Prostate gland (tissue), 2 donors: ENCODE measurements at regions not wholly inside any gene's neighbourhood (a gene's known extent, or its start where the extent isn't known, plus 50 kb on each side); places are given as distances from the start of the nearest gene placed in this dataset.

Source experiments
- DNase-seq: peaks from one replicate; pipeline ENCODE4 v3.0.0-alpha.2; 2019; ENCODE audit warnings: low spot score
- H3K27ac ChIP-seq, 2 donors: fragments of 200-600 bp; sonication (generic); 2 replicates each; pipeline ENCODE4 v1.5.1; 2017 to 2019
- H3K27me3 ChIP-seq: fragments of 200-600 bp; sonication (generic); replicated peaks from 2 replicates; pipeline ENCODE4 v1.5.1; 2019; ENCODE audit not compliant: insufficient read depth
- H3K36me3 ChIP-seq, 2 donors: fragments of 200-600 bp; sonication (generic); 1 replicate in 1 of 2; 2 replicates in 1 of 2; pipeline versions ENCODE4 v1.5.1 to v1.8.1; 2017 to 2019
- H3K4me1 ChIP-seq: fragments of 200-600 bp; sonication (generic); replicated peaks from 2 replicates; pipeline ENCODE4 v1.5.1; 2019
- H3K4me3 ChIP-seq, 2 donors: fragments of 200-600 bp; sonication (generic); 2 replicates each; pipeline ENCODE4 v1.5.1; 2017 to 2019
- H3K9me3 ChIP-seq: fragments of 200-600 bp; sonication (generic); 2 replicates; pipeline ENCODE4 v1.5.1; 2017
- POLR2A ChIP-seq: fragments of 450-650 bp; IDR thresholded peaks from one replicate; pipeline ENCODE4 v1.6.1; 2016; ENCODE audit warnings: antibody characterized with exemption, mild to moderate bottlenecking
- POLR2AphosphoS5 ChIP-seq: sonication (generic); formaldehyde crosslinking; IDR thresholded peaks from one replicate; pipeline ENCODE4 v1.6.1; 2017; ENCODE audit warnings: antibody characterized with exemption
- WGBS: methylation state at CpG from one replicate; pipeline ENCODE4 v1.1.5; 2018; 5-methylcytosine and 5-hydroxymethylcytosine counted together
- intact Hi-C: fragments of 100-400 bp; cut with DNase I; formaldehyde crosslinking; loops from one replicate; pipeline ENCODE4 v1.14.2; 2022
- TF ChIP-seq, protein P1 (sequence below), 4 experiments: fragments of 200-600 bp in 2 of 4; fragments of 450-650 bp in 2 of 4; sonication (generic) in 2 of 4; IDR thresholded peaks; 1 replicate in 3 of 4; 2 replicates in 1 of 4; pipeline ENCODE4 v1.5.1; 2016 to 2019; ENCODE audit warnings: antibody characterized with exemption in 4 of 4, mild to moderate bottlenecking in 2 of 4, moderate library complexity in 2 of 4

DNA sequence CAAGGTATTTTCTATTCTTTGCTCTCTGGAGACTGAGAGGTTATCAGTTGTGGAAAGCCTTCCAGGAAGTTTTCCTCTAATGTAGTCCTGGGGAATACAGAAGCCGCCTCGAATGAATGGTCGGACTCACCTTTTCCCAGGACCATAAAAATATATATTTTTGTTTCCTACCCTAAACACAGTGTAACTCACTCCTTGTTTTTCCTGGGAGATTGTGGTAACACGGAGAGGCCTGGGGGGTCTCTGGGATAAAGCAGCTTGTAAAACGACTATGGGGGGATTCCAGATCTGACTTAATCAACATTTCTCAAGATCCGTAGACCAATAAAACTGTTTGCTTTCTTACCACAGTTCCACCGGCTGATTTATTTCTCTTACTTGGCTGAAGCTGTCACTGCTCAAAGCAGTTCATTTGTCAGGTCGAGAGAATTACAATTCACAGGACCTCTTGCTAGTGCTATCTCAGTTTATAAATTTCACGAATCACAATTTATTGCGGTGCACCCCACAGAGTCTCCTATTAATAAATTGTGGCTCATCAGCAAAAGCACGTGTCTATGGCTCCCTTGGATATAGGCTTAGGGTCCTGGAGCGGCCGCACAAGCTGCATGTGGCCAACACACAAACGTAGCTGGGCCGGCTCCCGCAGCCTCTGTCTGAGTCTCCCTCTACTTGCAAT, 176.3 kb upstream of the BMPER start:
- Histone ChIP-seq H3K4me1 (no peaks in the 10 kb centered on the region), H3K27ac (no peak overlapping the region), H3K9me3 (no peaks in the 10 kb centered on the region), H3K36me3 (no peaks in the 10 kb centered on the region), H3K27me3 (no peaks in the 10 kb centered on the region), H3K4me3 (no peak overlapping the region)
- DNase-seq = no peak
- 38% methylated on average over 16 of the region's 16 CpGs for WGBS
- no peak for TF ChIP-seq POLR2A
- TF ChIP-seq POLR2AphosphoS5 = no peak
- TF ChIP-seq, protein P1, sequence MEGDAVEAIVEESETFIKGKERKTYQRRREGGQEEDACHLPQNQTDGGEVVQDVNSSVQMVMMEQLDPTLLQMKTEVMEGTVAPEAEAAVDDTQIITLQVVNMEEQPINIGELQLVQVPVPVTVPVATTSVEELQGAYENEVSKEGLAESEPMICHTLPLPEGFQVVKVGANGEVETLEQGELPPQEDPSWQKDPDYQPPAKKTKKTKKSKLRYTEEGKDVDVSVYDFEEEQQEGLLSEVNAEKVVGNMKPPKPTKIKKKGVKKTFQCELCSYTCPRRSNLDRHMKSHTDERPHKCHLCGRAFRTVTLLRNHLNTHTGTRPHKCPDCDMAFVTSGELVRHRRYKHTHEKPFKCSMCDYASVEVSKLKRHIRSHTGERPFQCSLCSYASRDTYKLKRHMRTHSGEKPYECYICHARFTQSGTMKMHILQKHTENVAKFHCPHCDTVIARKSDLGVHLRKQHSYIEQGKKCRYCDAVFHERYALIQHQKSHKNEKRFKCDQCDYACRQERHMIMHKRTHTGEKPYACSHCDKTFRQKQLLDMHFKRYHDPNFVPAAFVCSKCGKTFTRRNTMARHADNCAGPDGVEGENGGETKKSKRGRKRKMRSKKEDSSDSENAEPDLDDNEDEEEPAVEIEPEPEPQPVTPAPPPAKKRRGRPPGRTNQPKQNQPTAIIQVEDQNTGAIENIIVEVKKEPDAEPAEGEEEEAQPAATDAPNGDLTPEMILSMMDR (IDR thresholded peaks at IDR 0.05) = no peak
- intact Hi-C loops = no loop called here

DNA sequence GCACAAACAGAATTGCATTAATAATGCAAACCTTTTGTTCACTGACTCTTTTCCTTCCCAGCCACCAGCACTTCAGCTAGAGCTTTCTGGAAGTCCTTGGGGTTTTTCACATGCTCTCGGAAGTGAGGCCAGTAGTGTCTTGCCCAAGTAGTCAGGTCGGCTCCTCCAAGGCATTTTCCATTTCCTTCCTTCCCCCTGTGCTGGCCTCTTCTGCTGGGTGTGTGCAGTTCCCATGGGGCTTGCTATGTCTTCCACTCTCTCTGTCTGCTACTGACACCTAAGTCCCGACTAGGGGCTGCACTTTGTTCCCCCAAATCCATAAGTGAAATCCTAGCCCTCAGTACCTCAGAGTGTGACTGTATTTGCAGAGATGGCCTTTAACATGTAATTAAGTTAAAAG, 175.6 kb upstream of the BMPER start:
- intact Hi-C loops = loop anchor here (10.0 kb wide), 1 partner anchor 305 kb away; no protein-coding TSS in a partner anchor
- no peaks in the 10 kb centered on the region for H3K4me1 ChIP-seq
- H3K27ac ChIP-seq = no peak overlapping the region
- H3K9me3 ChIP-seq = no peaks in the 10 kb centered on the region
- DNase-seq = no peak
- 91% methylated on average over 3 of the region's 3 CpGs for WGBS
- H3K27me3 ChIP-seq = no peaks in the 10 kb centered on the region
- no peak overlapping the region for H3K4me3 ChIP-seq
- H3K36me3 ChIP-seq = no peaks in the 10 kb centered on the region
- TF ChIP-seq POLR2A (no peak), POLR2AphosphoS5 (no peak)

DNA sequence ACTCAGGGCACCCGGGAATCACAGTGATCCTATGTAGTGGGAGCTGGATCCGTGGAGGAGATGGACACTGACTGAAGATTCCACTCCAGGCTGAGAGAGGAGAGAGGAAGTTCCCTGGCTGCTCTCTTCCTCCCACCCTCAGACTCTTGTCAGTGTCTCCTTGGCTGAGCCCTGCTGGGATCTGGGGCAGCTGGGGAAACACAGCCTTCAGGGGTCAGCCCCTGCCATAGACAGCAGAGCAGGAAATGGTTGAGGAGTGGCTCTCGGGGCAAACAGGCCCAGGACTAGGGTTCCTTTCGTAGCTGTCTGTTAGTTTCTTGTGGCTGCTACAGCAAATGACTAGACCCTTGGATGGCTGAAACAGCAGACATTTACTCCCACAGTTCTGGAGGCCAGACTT, 174.4 kb upstream of the BMPER start:
- Histone ChIP-seq H3K9me3 (no peaks in the 10 kb centered on the region), H3K27ac (no peak overlapping the region), H3K36me3 (no peaks in the 10 kb centered on the region), H3K4me3 (no peak overlapping the region), H3K27me3 (no peaks in the 10 kb centered on the region), H3K4me1 (no peaks in the 10 kb centered on the region)
- TF ChIP-seq POLR2A = no peak
- TF ChIP-seq POLR2AphosphoS5 = no peak
- TF ChIP-seq, protein P1 (IDR thresholded peaks at IDR 0.05) = no peak
- intact Hi-C loops = loop anchor here (10.0 kb wide), 1 partner anchor 306 kb away; no protein-coding TSS in a partner anchor
- no peak for DNase-seq
- 95% methylated on average over 4 of the region's 4 CpGs for WGBS

DNA sequence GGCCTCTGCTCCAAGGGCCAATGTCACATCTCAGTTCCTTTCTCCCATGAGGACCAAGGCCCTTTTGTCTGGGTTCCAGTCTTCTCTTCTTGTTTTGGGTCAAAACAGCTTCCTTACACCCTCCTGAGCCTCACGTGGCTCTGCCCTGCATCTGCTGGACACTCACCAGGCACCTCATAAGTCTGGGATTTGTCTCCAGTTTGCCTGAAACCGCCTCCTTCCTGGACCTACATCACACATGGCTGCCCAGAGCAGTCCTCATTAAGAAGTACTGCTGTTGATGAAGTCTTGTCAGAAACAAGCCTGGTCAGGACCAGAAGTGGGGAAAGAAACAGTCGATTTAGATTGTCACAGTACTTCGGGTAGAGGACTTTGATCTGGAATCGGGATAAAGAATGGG, 173.4 kb upstream of the BMPER start:
- no peak for DNase-seq
- TF ChIP-seq POLR2A (no peak), POLR2AphosphoS5 (no peak)
- TF ChIP-seq, protein P1 (IDR thresholded peaks at IDR 0.05) = no peak
- Histone ChIP-seq H3K36me3 (no peaks in the 10 kb centered on the region), H3K4me3 (no peak overlapping the region), H3K4me1 (no peaks in the 10 kb centered on the region), H3K9me3 (no peaks in the 10 kb centered on the region), H3K27me3 (no peaks in the 10 kb centered on the region), H3K27ac (no peak overlapping the region)
- intact Hi-C loops = loop anchor here (10.0 kb wide), 1 partner anchor 307 kb away; no protein-coding TSS in a partner anchor
- 62% methylated on average over 5 of the region's 5 CpGs for whole genome bisulfite sequencing

DNA sequence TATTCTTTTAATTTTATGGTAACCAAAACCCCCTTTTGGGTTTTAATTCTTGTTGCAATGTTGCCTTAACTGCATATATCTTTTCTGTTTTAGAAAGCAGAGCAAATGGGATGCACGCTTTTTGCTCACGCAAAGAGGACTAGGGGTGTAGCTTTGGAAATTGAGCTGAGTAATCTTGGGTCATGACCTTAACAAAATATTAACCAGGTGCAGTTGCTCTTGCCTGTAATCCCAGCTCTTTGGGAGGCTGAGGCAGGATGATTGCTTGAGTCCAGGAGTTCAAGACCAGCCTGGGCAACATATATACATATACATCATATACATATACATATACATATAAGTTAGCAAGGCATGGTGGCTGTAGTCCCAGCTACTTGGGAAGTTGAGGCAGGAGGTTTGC, 172.9 kb upstream of the BMPER start:
- Histone ChIP-seq H3K36me3 (no peaks in the 10 kb centered on the region), H3K27ac (no peak overlapping the region), H3K27me3 (no peaks in the 10 kb centered on the region), H3K9me3 (no peaks in the 10 kb centered on the region), H3K4me3 (no peak overlapping the region), H3K4me1 (no peaks in the 10 kb centered on the region)
- intact Hi-C loops = loop anchor here (10.0 kb wide), 1 partner anchor 308 kb away; no protein-coding TSS in a partner anchor
- 98% methylated on average over 2 of the region's 2 CpGs for WGBS
- TF ChIP-seq POLR2AphosphoS5 (no peak), POLR2A (no peak)
- TF ChIP-seq, protein P1 (IDR thresholded peaks at IDR 0.05) = no peak
- DNase-seq = no peak
